ENCODE measurements at regions not wholly inside any gene's neighbourhood (a gene's known extent, or its start where the extent isn't known, plus 50 kb on each side); places are given as distances from the start of the nearest gene placed in this dataset.

DNA sequence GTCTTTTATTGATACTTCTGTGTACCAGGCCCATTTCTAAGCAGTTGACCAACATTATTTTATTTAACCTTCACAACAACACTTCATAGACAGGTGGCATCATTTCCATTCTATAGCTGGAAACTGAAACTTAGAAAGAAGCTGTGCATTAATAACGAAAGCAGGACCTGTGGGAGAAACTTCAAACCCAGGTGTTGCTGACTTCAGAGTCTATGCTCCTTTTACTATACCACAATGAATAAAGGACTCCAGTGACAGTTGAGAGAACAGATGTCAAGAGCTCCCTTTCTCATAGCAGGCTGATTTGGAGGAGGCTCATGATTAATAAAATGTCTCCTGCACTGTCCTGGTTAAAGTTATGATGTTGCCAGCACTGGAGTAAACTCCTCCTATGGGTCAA is 56.6 kb upstream of the POU3F2 start:
- Histone ChIP-seq H3K9me3 (no peaks in the 10 kb centered on the region), H3K36me3 (no peaks in the 10 kb centered on the region), H3K27me3 (no peaks in the 10 kb centered on the region), H3K4me1 (no peaks in the 10 kb centered on the region), H3K4me3 (no peak overlapping the region), H3K27ac (no peak overlapping the region)
- no peak for TF ChIP-seq CTCF (IDR thresholded peaks at IDR 0.05)
- no peak for DNase-seq

DNA sequence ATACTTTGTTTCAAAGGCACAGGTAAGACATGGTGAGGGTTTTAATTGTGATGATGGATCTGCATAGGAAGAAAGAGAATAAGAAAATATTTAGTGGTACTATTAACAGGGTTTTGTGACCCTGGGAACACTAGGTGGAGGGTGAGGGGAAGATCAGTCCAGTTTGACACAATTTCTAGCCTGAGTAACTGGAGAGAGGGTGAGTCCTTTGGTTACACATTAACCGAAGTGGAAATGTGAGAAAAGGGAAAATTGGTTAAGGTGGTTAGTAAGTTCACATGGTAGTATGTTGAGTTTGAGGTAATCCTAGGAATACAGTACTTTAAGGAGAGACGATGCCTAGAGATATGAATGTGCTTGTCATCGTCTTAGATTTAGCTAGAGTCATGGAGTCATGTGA is 54.8 kb upstream of the POU3F2 start:
- TF ChIP-seq CTCF (IDR thresholded peaks at IDR 0.05) (no peak), POLR2A (IDR thresholded peaks at IDR 0.05) (no peak)
- Histone ChIP-seq H3K4me1 (no peaks in the 10 kb centered on the region), H3K36me3 (no peaks in the 10 kb centered on the region), H3K9me3 (no peaks in the 10 kb centered on the region), H3K27me3 (no peaks in the 10 kb centered on the region), H3K27ac (no peak overlapping the region), H3K4me3 (no peak overlapping the region)
- no peak for DNase-seq

DNA sequence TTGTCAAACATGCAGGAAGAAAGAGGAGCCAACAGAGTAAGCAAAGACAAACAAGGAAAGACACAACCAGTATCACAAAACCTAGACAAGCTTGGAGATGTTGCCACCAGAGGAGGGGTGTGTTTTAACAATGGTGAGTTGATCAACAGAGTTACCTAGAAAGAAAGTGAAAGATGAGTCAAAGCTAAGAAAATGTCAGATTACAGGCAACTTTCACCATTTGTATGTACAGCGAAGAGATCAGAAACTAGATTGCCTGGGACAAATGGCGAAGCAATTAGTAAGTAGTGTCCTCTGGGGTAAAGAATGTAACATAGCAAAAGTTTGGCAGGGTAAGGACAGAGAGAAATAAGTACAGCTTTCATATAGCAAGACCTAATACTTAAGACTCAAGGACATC is 51.6 kb upstream of the POU3F2 start:
- H3K27ac ChIP-seq: no peak overlapping the region
- TF ChIP-seq CTCF (IDR thresholded peaks at IDR 0.05) (no peak), POLR2A (IDR thresholded peaks at IDR 0.05) (no peak)
- H3K4me1 ChIP-seq: no peaks in the 10 kb centered on the region
- no peaks in the 10 kb centered on the region for H3K27me3 ChIP-seq
- H3K9me3 ChIP-seq: no peaks in the 10 kb centered on the region
- no peak for DNase-seq
- no peak overlapping the region for H3K4me3 ChIP-seq
- H3K36me3 ChIP-seq: no peaks in the 10 kb centered on the region

- H3K27ac ChIP-seq: no peak overlapping the region
- H3K4me3 ChIP-seq: no peak overlapping the region
- no peak for DNase-seq
- no peak for TF ChIP-seq POLR2A (IDR thresholded peaks at IDR 0.05)
- TF ChIP-seq CTCF (IDR thresholded peaks at IDR 0.05): no peak
- no peaks in the 10 kb centered on the region for H3K4me1 ChIP-seq
- H3K9me3 ChIP-seq: no peaks in the 10 kb centered on the region
- no peaks in the 10 kb centered on the region for H3K36me3 ChIP-seq
- no peaks in the 10 kb centered on the region for H3K27me3 ChIP-seq
Observed at GRCh38 chr6:98783578-98783977, 50.8 kb upstream of the POU3F2 start.

Small RNA genes in the stretch of these regions (small RNA-seq; reads per million reads assigned to genes)
- gene AL589826.1: 0 reads per million in 2 donors
- 0 to 0.06 reads per million in 2 donors for gene MIR2113
